ENCODE measurements at regions not wholly inside any gene's neighbourhood (a gene's known extent, or its start where the extent isn't known, plus 50 kb on each side); places are given as distances from the start of the nearest gene placed in this dataset.
"Not testable (repeated sequence)": the region's sequence is repeated elsewhere in the genome, so short reads cannot be mapped to it uniquely, and the experiment has no call there.

- intact Hi-C loops (cut with DNase I): no loop called here
- Histone ChIP-seq H3K4me1 (replicated peaks) (no peaks in the 10 kb centered on the region), H3K36me3 (no peaks in the 10 kb centered on the region), H3K4me3 (no peak overlapping the region), H3K9me3 (no peaks in the 10 kb centered on the region), H3K27me3 (replicated peaks; ENCODE audit: insufficient read depth) (no peaks in the 10 kb centered on the region), H3K27ac (no peak overlapping the region)
- no peak for DNase-seq (ENCODE audit: low spot score)
- TF ChIP-seq POLR2A (IDR thresholded peaks at IDR 0.05) (no peak), CTCF (IDR thresholded peaks at IDR 0.05) (no peak), POLR2AphosphoS5 (IDR thresholded peaks at IDR 0.05) (no peak)
- 92% methylated on average over 4 of the region's 4 CpGs for WGBS
These were observed 133.6 kb downstream of the KCNE4 start for GRCh38 chr2:223185638-223186037.

GRCh38 chr2:223187256-223187655, 135.3 kb downstream of the KCNE4 start:
- Histone ChIP-seq H3K27me3 (replicated peaks; ENCODE audit: insufficient read depth) (no peaks in the 10 kb centered on the region), H3K36me3 (no peaks in the 10 kb centered on the region), H3K27ac (no peak overlapping the region), H3K4me3 (no peak overlapping the region), H3K9me3 (no peaks in the 10 kb centered on the region), H3K4me1 (replicated peaks) (no peaks in the 10 kb centered on the region)
- intact Hi-C loops (cut with DNase I): no loop called here
- WGBS: 99% methylated on average over 3 of the region's 3 CpGs
- DNase-seq (ENCODE audit: low spot score): no peak
- no peak for TF ChIP-seq POLR2A (IDR thresholded peaks at IDR 0.05)
- TF ChIP-seq POLR2AphosphoS5 (IDR thresholded peaks at IDR 0.05): no peak
- TF ChIP-seq CTCF (IDR thresholded peaks at IDR 0.05): no peak

DNA sequence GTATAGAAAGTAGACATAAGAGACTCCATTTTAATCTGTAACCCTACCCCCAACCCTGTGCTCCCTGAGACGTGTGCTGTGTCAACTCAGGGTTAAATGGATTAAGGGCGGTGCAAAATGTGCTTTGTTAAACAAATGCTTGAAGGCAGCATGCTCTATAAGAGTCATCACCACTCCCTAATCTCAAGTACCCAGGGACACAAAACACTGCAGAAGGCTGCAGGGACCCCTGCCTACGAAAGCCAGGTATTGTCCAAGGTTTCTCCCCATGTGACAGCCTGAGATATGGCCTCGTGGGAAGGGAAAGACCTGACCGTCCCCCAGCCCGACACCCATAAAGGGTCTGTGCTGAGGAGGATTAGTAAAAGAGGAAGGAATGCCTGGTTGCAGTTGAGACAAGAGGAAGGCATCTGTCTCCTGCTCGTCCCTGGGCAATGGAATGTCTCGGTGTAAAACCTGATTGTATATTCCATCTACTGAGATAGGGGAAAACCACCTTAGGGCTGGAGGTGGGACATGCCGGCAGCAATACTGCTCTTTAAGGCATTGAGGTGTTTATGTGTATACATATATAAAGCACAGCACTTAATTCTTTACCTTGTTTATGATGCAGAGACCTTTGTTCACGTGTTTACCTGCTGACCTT, 138.7 kb downstream of the KCNE4 start:
- intact Hi-C loops (cut with DNase I); H3K36me3 ChIP-seq; H3K4me3 ChIP-seq; H3K27ac ChIP-seq; H3K27me3 ChIP-seq (replicated peaks; ENCODE audit: insufficient read depth); H3K4me1 ChIP-seq (replicated peaks); DNase-seq (ENCODE audit: low spot score); H3K9me3 ChIP-seq: not testable (repeated sequence)
- 74% methylated on average over 10 of the region's 10 CpGs for whole genome bisulfite sequencing

- no peaks in the 10 kb centered on the region for H3K36me3 ChIP-seq
- no peak for DNase-seq (ENCODE audit: low spot score)
- no peak for TF ChIP-seq CTCF (IDR thresholded peaks at IDR 0.05)
- TF ChIP-seq POLR2AphosphoS5 (IDR thresholded peaks at IDR 0.05): no peak
- TF ChIP-seq POLR2A (IDR thresholded peaks at IDR 0.05): no peak
- no peak overlapping the region for H3K4me3 ChIP-seq
- H3K4me1 ChIP-seq (replicated peaks): no peaks in the 10 kb centered on the region
- 85% methylated on average over 5 of the region's 5 CpGs for WGBS
- H3K9me3 ChIP-seq: no peaks in the 10 kb centered on the region
- intact Hi-C loops (cut with DNase I): no loop called here
- H3K27me3 ChIP-seq (replicated peaks; ENCODE audit: insufficient read depth): no peaks in the 10 kb centered on the region
- no peak overlapping the region for H3K27ac ChIP-seq
These were observed 144.3 kb downstream of the KCNE4 start for GRCh38 chr2:223196331-223196730.

- H3K4me1 ChIP-seq (replicated peaks): no peaks in the 10 kb centered on the region
- intact Hi-C loops (cut with DNase I): no loop called here
- no peak overlapping the region for H3K27ac ChIP-seq
- H3K36me3 ChIP-seq: no peaks in the 10 kb centered on the region
- no peaks in the 10 kb centered on the region for H3K27me3 ChIP-seq (replicated peaks; ENCODE audit: insufficient read depth)
- DNase-seq (ENCODE audit: low spot score): no peak
- H3K4me3 ChIP-seq: no peak overlapping the region
- WGBS: 67% methylated on average over 2 of the region's 2 CpGs
- TF ChIP-seq POLR2A (IDR thresholded peaks at IDR 0.05) (no peak), CTCF (IDR thresholded peaks at IDR 0.05) (no peak), POLR2AphosphoS5 (IDR thresholded peaks at IDR 0.05) (no peak)
- no peaks in the 10 kb centered on the region for H3K9me3 ChIP-seq
These were observed 145.1 kb downstream of the KCNE4 start for GRCh38 chr2:223197046-223197445.
